Activated CD4-positive, alpha-beta T cell treated with anti-CD3 and anti-CD28 coated beads, Interleukin-2, amount 50 U/mL, for 4 hours (primary cell): ENCODE measurements at regions not wholly inside any gene's neighbourhood (a gene's known extent, or its start where the extent isn't known, plus 50 kb on each side); places are given as distances from the start of the nearest gene placed in this dataset.

Experiments
- DNase-seq, 2 experiments: peaks; one replicate each; pipeline ENCODE4 v3.0.0-alpha.2; 2020

DNA sequence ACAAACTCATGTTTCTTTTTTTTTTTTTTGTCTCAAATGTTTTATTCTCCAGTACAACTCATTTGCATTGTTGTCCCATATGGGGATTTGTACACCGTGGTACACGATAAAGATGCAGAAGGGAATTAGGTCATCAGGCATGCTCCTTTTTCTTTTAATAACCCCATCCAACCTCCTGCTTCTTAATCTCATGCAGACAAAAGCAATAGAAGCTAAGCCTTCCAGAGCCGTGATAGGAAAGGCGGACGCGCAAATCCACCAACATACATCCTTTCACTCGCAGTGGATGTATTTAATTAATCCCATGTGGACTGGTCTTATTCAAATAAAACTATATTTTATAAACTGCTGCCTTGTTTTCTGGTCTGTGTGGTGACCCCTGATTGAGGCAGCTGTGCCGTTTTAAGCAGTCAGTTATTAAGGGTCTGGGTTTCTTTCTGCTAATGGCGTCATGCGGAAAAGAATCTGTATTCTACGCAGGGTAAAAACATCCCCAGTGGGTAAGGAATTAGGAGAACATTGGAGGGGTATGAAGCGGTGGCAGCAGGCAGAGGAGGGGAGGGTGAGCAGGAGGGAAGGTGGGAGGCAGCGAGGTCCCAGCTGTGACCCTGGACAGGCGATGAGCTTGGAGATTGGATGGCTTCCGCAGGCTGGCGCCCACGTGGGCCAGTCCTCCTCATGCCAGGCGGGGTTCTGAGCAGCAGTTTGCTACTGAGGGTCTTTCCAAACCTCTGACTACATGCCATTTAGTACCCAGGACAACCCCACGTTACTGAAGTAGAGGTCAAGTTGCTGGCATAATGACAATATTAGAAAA lies 172.8 kb downstream of the LINC00237 start:
- DNase-seq = no peak

GRCh38 chr20:20932156-20932555 lies 174.0 kb downstream of the LINC00237 start:
- DNase-seq = no peak

- no peak for DNase-seq
These were observed 174.5 kb downstream of the LINC00237 start for GRCh38 chr20:20931632-20932031.

DNA sequence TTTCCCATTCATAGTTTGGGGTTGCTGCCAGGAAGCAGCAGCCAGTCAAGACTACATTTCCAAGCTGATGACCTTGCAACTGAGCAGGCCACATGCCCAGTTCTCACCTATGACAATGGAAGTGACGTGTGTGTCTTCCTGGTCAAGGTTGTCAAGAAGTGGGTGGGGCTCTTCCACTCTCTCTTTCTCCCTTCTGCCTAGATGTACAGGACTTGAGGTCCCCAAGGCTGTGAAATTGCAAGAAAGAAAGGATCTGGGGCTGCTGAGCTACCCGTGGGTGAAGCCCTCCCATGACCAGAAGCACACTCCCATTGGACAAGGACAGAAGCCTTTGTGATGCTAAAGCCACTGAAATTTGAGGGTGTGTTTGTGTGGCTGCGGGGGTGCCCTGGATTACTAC lies 175.1 kb downstream of the LINC00237 start:
- DNase-seq = no peak

GRCh38 chr20:20930500-20930899 lies 175.7 kb downstream of the LINC00237 start:
- DNase-seq = no peak

GRCh38 chr20:20929341-20929740 lies 176.8 kb downstream of the LINC00237 start:
- DNase-seq = no peak

GRCh38 chr20:20926222-20926905 lies 179.8 kb downstream of the LINC00237 start:
- no peak for DNase-seq

GRCh38 chr20:20920433-20920832 lies 185.7 kb downstream of the LINC00237 start:
- no peak for DNase-seq

- DNase-seq = no peak
These were observed 190.3 kb downstream of the LINC00237 start for GRCh38 chr20:20915844-20916243.

DNA sequence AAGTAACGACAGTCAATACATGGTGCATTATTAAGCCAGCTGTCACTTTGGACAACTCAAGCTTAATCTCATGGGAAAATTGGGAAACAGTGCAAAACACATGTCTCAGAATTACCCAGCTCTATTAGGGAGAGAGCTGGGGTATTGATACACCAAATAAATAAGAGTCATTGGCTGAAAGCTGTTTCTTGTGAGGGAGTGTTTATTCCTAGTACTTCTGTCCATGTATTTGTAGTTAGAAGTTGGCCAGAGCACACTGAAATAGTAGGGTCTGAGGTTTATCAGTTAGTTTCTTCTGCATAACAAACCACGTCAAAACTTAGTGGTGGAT lies 192.0 kb upstream of the RALGAPA2 start:
- no peak for DNase-seq

- no peak for DNase-seq
These were observed 191.5 kb upstream of the RALGAPA2 start for GRCh38 chr20:20903773-20904500.

GRCh38 chr20:20897922-20898321 lies 185.5 kb upstream of the RALGAPA2 start:
- DNase-seq = no peak

DNA sequence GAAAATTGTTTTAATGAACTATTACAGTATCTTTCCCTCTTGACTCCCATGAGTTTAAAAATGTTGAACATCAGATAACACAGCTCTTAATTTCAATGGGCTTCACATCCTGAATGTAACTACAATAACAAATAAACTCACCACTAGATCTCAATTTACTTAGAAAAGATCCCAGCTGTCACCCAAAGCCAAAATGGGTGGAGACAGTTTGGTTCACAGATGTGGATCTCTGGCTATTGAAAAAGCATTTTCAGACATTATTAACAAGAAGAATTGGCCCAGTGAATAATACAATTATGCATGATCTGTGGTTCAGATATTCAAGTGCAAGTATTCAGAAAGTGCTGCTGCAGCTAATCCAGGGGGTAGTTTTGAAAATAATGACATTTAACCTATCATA lies 184.7 kb upstream of the RALGAPA2 start:
- DNase-seq = no peak

- DNase-seq = no peak
These were observed 184.2 kb upstream of the RALGAPA2 start for GRCh38 chr20:20896606-20897005.

GRCh38 chr20:20895537-20895936 lies 183.1 kb upstream of the RALGAPA2 start:
- DNase-seq = no peak

GRCh38 chr20:20894753-20895152 lies 182.3 kb upstream of the RALGAPA2 start:
- no peak for DNase-seq

DNA sequence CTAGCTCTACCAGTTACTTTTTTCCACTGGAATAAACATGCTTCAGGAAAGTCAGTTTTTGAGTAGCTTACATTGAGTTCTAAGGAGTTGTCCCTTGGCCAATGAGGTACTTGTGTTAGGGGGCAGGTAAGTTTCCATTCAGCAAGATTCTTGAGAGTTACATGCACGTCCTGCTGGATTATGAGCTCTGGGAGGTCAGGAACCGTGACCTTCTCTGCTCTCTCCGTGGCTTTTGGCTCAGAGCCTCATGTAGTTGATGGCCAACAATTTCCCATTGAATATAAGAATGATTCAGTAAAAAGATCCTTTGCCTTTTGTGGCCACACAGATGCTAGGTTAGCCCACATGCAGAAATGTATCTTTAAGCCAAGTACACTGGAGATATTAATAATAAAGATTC lies 181.8 kb upstream of the RALGAPA2 start:
- no peak for DNase-seq

GRCh38 chr20:20892328-20892727 lies 179.9 kb upstream of the RALGAPA2 start:
- no peak for DNase-seq

- DNase-seq = no peak
These were observed 178.3 kb upstream of the RALGAPA2 start for GRCh38 chr20:20890751-20891150.

DNA sequence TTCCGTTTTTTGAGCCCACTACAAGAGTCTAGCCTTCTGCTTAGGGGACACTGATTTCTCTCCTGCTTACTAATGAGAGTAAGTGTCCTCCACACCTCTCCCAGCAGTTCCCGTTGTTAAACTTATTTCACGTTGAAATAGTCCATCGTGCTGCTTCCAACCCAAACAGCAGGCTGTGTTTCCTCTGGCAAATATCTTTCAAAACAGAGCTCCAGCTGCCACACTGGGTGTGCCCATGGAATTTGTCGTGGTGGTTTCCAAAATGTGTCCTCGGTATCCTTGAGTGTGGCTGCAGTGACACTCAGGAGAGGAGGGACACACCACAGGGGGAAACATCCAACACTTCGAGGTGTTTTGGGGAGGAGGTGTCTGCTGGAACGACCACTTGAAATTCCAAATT lies 176.5 kb upstream of the RALGAPA2 start:
- no peak for DNase-seq

GRCh38 chr20:20888266-20888656 lies 175.8 kb upstream of the RALGAPA2 start:
- no peak for DNase-seq

- no peak for DNase-seq
These were observed 175.3 kb upstream of the RALGAPA2 start for GRCh38 chr20:20887593-20888265.

DNA sequence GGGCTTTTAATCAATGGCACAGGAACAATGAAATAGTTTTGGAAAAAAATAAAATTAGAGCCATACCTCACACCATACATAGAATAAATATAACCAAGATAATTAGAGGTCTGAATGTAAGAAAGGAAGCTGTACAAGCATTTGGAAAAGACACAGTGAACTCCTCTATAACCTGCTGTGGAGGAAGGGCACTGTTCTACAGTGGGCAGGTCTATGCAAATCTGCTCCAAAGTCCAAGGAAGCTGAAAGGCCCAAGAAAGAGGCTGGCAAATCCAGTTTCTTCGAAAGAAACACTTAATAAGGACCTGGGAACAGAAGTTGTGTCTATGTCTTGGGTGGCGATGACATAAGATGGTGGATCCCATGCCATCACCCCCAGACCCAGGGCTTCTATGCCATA lies 169.4 kb upstream of the RALGAPA2 start:
- DNase-seq = no peak
